Panc1 (cell line): ENCODE measurements at regions not wholly inside any gene's neighbourhood (a gene's known extent, or its start where the extent isn't known, plus 50 kb on each side); places are given as distances from the start of the nearest gene placed in this dataset.

ENCODE experiments used
- ATAC-seq: fragments of 200-7000 bp; cut with Tn5 transposase; 2 replicates; pipeline ENCODE4 v1.9.1; 2020; ENCODE audit warnings: mild to moderate bottlenecking, moderate library complexity
- BruUV-seq: library from RNA; stranded (reverse); fragments of 400-500 nt; replicated peaks from 2 replicates; lab custom pipeline; 2021; lab: Mats Ljungman, UMichigan
- CTCF ChIA-PET: fragments of 300-600 bp; sonication (Branson Sonifier 250); formaldehyde crosslinking; loops from one replicate; lab custom pipeline; 2022; ENCODE audit warnings: antibody characterized with exemption; lab: Charles Lee
- POLR2A ChIA-PET: fragments of 300-600 bp; sonication (Branson Sonifier 250); formaldehyde crosslinking; loops from one replicate; lab custom pipeline; 2022; ENCODE audit warnings: antibody characterized with exemption; lab: Charles Lee
- DNase-seq: peaks from one replicate; pipeline ENCODE4 v3.0.0-alpha.2; 2010; ENCODE audit warnings: low read depth, low spot score
- H3K27ac ChIP-seq: 2 replicates; pipeline ENCODE4 v1.5.1; 2011; ENCODE audit warnings: mild to moderate bottlenecking, low read length, inconsistent platforms
- H3K27me3 ChIP-seq: fragments of 200-500 bp; sonication (Bioruptor generic); 2 replicates; pipeline ENCODE4 v1.6.0; 2014; ENCODE audit warnings: low read length, inconsistent platforms; ENCODE audit not compliant: control insufficient read depth, insufficient read depth
- H3K36me3 ChIP-seq: fragments of 200-500 bp; sonication (Bioruptor generic); 2 replicates; pipeline ENCODE4 v1.5.1; 2014; ENCODE audit warnings: inconsistent platforms, mild to moderate bottlenecking, low read length, moderate library complexity; ENCODE audit not compliant: control insufficient read depth, insufficient read depth
- H3K4me1 ChIP-seq: 2 replicates; pipeline ENCODE4 v1.5.1; 2011; ENCODE audit warnings: inconsistent platforms, mild to moderate bottlenecking, low read length, moderate library complexity; ENCODE audit not compliant: control insufficient read depth, insufficient read depth
- H3K4me3 ChIP-seq, 2 experiments: 2 replicates each; pipeline ENCODE4 v1.5.1; 2011 to 2012; ENCODE audit warnings: low read depth in 2 of 2, low read length in 2 of 2, mild to moderate bottlenecking in 2 of 2, inconsistent platforms in 1 of 2, moderate library complexity in 1 of 2
- H3K9me3 ChIP-seq: fragments of 200-500 bp; sonication (Bioruptor generic); 2 replicates; pipeline ENCODE4 v1.5.1; 2014; ENCODE audit warnings: low read depth, mild to moderate bottlenecking, inconsistent platforms, low read length, moderate library complexity; ENCODE audit not compliant: control insufficient read depth, insufficient read depth
- CTCF ChIP-seq: fragments of 450-650 bp; IDR thresholded peaks from 2 replicates; pipeline ENCODE4 v1.5.1; 2017; ENCODE audit warnings: mild to moderate bottlenecking
- POLR2AphosphoS5 ChIP-seq: IDR thresholded peaks from 2 replicates; pipeline ENCODE4 v1.6.1; 2012; ENCODE audit warnings: mild to moderate bottlenecking, low read depth, low read length, moderate library complexity
- REST ChIP-seq, 2 experiments: IDR thresholded peaks; 2 replicates each; pipeline ENCODE4 v1.6.1; 2011 to 2012; ENCODE audit warnings: low read depth in 2 of 2, control low read depth in 1 of 2, low read length in 1 of 2, mild to moderate bottlenecking in 1 of 2, moderate library complexity in 1 of 2; ENCODE audit not compliant: insufficient read depth in 1 of 2
- SIN3A ChIP-seq: IDR thresholded peaks from 2 replicates; pipeline ENCODE4 v1.6.1; 2012; ENCODE audit warnings: low read depth, mild to moderate bottlenecking, low read length, moderate library complexity, borderline replicate concordance; ENCODE audit not compliant: insufficient read depth
- TCF7L2 ChIP-seq: IDR thresholded peaks from 2 replicates; pipeline ENCODE4 v1.6.1; 2011; ENCODE audit warnings: mild to moderate bottlenecking, low read depth, low read length, inconsistent platforms
- in situ Hi-C: cut with HindIII; loops from 2 replicates; pipeline ENCODE4 v1.10.0; 2016; ENCODE audit warnings: low sequenced_read_pairs, low pct_unique_long_range_greater_than_20kb
- intact Hi-C: fragments of 100-400 bp; cut with micrococcal nuclease; formaldehyde crosslinking; loops from one replicate; pipeline ENCODE4 v1.10.0; 2022; ENCODE audit not compliant: unreplicated experiment

- H3K27ac ChIP-seq, result no peak overlapping the region
- intact Hi-C loops, result no loop called here
- ChIA-PET POLR2A (no interaction called here), CTCF (interaction anchor here (0.7 kb wide), 1 partner anchor 210 kb away, joined by 5 read pairs; no protein-coding TSS in a partner anchor)
- no TSS peak for BruUV-seq
- DNase-seq (no peak), ATAC-seq (no peak)
- peaks cover 3% of the 10 kb centered on the region; the same call in 1 of the 2 replicates for H3K27me3 ChIP-seq
- no peak for TF ChIP-seq SIN3A
- TF ChIP-seq REST (IDR thresholded peaks at IDR 0.05; ENCODE audit: insufficient read depth in 1 of 2, low read depth in 2 of 2, low read length in 1 of 2), result no peak
- TF ChIP-seq POLR2AphosphoS5, result no peak
- no peak for TF ChIP-seq CTCF
- no peak for TF ChIP-seq TCF7L2
- H3K9me3 ChIP-seq, result no peaks in the 10 kb centered on the region
- in situ Hi-C loops, result no loop called here
- no peak overlapping the region for H3K4me3 ChIP-seq
- H3K36me3 ChIP-seq, result no peaks in the 10 kb centered on the region
- peaks cover 5% of the 10 kb centered on the region for H3K4me1 ChIP-seq
Measured at GRCh38 chr10:78751716-78752115, 317.1 kb upstream of the ZMIZ1 start.

GRCh38 chr10:78752221-78752620 is 316.5 kb upstream of the ZMIZ1 start:
- CTCF ChIA-PET, result no interaction called here
- no peak for TF ChIP-seq REST (IDR thresholded peaks at IDR 0.05; ENCODE audit: insufficient read depth in 1 of 2, low read depth in 2 of 2, low read length in 1 of 2)
- no peak for TF ChIP-seq TCF7L2
- no peak for DNase-seq
- Histone ChIP-seq H3K9me3 (no peaks in the 10 kb centered on the region), H3K36me3 (no peaks in the 10 kb centered on the region), H3K27me3 (peaks cover 3% of the 10 kb centered on the region; the same call in 1 of the 2 replicates), H3K27ac (no peak overlapping the region), H3K4me3 (no peak overlapping the region), H3K4me1 (peaks cover 10% of the 10 kb centered on the region)
- no peak for ATAC-seq
- in situ Hi-C loops (no loop called here), intact Hi-C loops (no loop called here)
- no TSS peak for BruUV-seq
- POLR2A ChIA-PET, result no interaction called here
